Retinal pigment epithelial cell (primary cell): ENCODE measurements at regions not wholly inside any gene's neighbourhood (a gene's known extent, or its start where the extent isn't known, plus 50 kb on each side); places are given as distances from the start of the nearest gene placed in this dataset.

Experiments used
- DNase-seq: peaks from one replicate; pipeline ENCODE4 v3.0.0-alpha.2; 2010; ENCODE audit warnings: low read depth
- H3K4me3 ChIP-seq: 2 replicates; pipeline ENCODE4 v1.5.1; 2011; ENCODE audit warnings: mild to moderate bottlenecking, low read length, control low read depth, moderate library complexity
- TF ChIP-seq, protein P1 (sequence below): conservative IDR thresholded peaks from 2 replicates; pipeline ENCODE4 v1.5.1; 2011; ENCODE audit warnings: low read depth, low read length, control low read depth, inconsistent platforms

DNA sequence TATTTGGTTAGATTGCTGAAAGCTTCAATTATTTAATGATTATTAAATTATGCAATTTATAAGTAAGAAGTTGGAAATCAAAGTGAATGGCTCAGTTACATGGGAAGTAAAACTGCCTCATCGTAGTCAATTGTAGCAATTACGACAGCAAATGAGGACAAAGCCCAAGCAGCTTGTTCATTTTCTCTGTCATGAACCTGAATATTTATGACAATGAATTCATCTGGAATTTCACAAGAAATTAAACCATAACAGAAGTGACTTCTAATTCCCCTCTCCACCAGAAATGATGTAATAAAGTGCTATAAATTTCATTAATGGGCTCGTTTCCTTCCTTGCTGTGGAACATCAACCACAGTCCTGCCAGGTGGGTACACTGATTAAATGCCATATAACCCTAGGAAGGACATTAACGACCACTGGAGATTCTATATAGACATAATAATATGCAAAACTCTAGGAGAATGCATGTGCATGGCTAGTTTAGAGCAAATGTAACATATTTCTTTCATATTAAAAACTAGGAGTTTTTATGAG, 273.8 kb upstream of the DCBLD2 start:
- DNase-seq: no peak
- no peak overlapping the region for H3K4me3 ChIP-seq
- TF ChIP-seq, protein P1, sequence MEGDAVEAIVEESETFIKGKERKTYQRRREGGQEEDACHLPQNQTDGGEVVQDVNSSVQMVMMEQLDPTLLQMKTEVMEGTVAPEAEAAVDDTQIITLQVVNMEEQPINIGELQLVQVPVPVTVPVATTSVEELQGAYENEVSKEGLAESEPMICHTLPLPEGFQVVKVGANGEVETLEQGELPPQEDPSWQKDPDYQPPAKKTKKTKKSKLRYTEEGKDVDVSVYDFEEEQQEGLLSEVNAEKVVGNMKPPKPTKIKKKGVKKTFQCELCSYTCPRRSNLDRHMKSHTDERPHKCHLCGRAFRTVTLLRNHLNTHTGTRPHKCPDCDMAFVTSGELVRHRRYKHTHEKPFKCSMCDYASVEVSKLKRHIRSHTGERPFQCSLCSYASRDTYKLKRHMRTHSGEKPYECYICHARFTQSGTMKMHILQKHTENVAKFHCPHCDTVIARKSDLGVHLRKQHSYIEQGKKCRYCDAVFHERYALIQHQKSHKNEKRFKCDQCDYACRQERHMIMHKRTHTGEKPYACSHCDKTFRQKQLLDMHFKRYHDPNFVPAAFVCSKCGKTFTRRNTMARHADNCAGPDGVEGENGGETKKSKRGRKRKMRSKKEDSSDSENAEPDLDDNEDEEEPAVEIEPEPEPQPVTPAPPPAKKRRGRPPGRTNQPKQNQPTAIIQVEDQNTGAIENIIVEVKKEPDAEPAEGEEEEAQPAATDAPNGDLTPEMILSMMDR: no peak

DNA sequence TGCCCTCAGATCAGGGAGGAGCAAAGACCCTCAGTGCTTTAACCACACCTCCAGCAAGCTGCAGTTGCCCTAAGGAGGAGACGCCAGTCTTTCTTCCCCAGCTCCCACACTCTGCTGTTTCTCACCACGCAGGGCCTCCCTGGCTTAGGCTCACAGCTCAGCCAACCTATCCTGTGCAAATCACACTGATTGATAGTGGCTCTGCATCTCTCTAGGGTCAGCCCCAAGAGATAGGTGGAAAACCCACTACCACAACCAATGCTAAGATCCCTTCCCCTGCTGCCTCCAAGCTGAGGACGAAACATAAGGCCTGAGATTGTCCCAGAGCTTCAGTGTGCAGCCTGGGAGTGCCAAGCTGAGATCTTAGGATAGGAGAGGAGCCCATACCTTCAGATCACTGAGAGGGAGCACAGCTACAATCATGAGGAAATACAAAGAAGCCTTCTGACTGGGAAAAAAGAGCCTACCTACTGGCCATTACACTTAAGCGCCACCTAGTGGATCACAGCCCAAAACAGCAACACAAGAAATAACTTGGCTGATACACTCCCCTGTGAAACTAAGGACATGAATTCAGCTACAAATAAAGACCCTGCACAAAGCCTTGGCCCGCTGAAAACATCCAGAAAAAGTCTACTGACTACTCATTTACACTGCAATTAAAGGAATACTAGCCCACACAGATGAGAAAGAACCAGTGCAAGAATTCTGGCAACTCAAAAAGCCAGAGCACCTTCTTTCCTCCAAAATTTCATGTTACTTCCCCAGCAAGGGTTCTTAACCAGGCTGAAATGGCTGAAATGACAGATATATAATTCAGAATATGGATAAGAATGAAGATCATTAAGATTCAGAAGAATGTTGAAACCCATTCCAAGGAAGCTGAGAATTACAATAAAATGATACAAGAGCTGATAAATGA, 271.5 kb upstream of the DCBLD2 start:
- DNase-seq: peak; percentile 42
- TF ChIP-seq, protein P1: peak; percentile 84

DNA sequence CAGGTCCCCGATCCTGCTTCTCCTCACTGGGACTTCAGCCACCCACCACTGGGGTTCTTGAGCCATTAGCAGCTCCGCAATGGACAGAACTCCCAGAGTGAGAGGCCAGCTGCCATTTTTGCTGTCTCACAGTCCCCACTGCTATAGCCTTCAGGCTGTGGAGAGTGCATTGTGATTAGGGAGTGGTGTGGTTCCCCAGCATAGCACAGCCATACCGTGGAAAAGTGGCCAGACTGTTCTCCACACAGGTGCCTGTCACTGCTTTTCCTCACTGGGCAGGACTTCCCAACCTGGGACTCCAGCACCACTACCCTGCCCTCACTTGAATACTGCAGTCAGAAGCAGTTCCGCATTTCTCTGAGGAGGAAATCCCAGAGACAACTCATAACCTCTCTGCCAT, 270.3 kb upstream of the DCBLD2 start:
- H3K4me3 ChIP-seq: no peak overlapping the region
- no peak for DNase-seq
- TF ChIP-seq, protein P1: no peak

More for the DNA sequence above, 271.5 kb upstream of the DCBLD2 start:
- no peak overlapping the region for H3K4me3 ChIP-seq

DNA sequence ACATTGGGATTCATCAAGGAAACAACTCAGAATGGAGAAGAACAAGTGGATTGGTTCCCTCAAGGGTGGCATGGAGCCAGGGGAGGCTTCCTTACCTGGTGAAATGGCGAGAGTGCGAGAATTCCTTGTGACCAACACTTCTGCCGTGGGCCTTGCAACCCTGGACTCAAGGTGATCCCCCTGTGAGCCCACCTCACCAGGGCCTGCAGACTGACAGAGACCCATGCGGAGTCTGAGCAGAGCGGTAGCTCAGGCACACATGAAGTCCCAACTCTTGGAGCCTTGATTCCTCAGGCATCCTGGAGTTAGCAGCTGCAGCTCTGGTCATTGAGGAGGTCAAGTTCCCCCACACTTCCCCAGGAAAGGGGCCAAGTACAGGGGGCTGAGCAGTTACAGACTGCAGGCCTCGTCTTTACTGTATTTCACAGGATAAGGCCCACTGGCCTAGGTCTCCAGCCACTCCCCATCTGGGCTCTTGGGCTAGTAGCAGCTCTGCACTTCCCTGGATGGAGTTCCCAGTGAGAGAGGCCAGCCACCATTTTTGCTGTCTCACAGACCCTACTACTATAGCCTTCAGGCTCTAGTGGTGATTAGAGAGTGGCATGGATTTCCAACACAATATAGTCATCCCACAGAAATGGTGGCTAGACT, 269.5 kb upstream of the DCBLD2 start:
- no peak for DNase-seq
- TF ChIP-seq, protein P1: no peak
- H3K4me3 ChIP-seq: no peak overlapping the region

DNA sequence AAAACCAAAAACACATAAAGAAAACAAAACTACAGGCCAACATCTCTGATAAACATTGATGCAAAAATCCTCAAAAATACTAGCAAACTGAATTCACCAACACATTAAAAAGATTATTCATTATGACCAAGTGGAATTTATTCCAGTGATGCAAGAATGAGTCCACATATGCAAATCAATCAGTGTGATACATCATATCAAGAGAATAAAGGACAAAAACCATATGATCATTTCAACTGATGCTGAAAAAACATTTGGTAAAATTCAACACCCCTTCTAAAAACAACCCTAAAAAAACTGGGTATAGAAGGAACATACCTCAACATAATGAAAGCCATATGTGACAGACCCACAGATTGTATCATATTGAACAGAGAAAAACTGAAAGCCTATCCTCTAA, 265.6 kb upstream of the DCBLD2 start:
- DNase-seq: no peak
- TF ChIP-seq, protein P1: no peak

DNA sequence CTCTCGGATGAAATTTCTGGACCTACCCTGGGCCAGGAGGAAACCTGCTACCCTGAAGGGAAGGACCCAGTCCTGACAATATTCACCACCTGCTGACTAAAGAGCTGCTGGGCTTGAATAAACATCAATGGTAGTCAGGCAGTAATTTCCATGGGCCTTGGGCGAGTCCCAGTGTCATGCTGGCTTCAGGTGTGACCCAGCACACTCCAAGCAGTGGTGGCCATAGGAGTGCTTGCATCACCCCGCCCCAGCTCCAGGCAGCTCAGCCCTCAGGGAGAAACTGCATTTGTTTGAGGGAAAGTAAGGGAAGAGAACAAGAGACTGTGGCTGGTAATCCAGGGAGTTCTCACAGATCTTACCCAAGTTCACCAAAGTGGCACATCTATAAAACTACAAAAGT, 261.8 kb upstream of the DCBLD2 start:
- H3K4me3 ChIP-seq: no peak overlapping the region
- DNase-seq: no peak
- TF ChIP-seq, protein P1: no peak

More for the DNA sequence above, 265.6 kb upstream of the DCBLD2 start:
- H3K4me3 ChIP-seq: no peak overlapping the region
